ENCODE measurements at regions not wholly inside any gene's neighbourhood (a gene's known extent, or its start where the extent isn't known, plus 50 kb on each side); places are given as distances from the start of the nearest gene placed in this dataset.
"Not testable (repeated sequence)": the region's sequence is repeated elsewhere in the genome, so short reads cannot be mapped to it uniquely, and the experiment has no call there.

- DNase-seq = no peak
These were observed 91.4 kb upstream of the RBMS1 start for GRCh38 chr2:160584972-160585494.

DNA sequence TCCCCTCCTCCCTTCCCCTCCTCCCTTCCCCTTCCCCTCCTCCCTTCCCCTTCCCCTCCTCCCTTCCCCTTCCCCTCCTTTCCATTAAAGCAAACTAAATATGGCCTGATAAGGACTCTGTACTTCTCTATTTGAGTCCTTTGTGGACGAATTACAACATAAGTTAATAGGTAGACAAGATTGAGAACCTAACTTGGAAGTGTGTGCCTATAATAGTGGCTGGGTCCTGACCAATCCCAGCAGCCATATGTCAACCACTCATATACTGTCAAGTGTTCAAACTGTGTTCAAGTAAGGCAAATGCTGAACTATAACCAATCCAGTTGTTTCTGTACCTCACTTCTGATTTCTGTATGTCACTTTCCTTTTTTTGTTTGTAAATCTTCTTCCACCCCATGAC, 97.1 kb upstream of the RBMS1 start:
- DNase-seq = no peak

GRCh38 chr2:160592401-160592800, 98.8 kb upstream of the RBMS1 start:
- no peak for DNase-seq

DNA sequence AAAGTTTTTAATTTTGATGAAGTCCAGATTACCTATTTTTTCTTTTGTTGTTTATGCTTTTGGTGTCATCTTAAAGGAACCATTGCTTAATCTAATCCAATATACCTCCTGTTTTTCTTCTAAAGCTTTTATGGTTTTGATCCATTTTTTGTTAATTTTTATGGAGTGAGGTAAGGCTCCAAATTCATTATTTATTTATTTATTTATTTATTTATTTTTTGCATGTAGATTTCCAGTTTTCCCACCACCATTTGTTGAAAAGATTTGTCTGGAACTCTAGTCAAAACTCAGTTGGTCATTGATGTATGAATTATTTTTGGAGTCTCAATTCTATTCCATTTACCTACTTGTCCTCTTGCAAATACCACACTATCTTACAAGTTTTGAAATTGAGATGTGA, 99.4 kb upstream of the RBMS1 start:
- no peak for DNase-seq

DNA sequence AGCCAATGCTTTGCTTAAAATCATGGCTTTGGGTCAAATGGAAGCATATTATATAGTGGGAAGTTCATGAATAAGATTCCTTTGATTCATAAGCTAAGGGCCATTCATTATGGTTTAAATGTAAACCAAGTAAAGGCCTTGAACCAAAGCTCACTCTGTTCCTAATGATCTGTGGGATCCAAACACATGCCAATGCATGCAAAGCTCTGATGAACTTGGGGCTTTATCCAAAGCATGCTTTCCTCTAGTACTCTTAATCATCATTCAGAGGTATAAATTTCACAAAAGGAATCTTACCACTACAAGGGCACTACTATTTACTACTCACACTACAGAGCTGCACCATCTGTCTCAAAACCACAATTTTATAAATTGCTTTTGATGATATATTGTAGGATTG, 102.8 kb upstream of the RBMS1 start:
- no peak for DNase-seq

DNA sequence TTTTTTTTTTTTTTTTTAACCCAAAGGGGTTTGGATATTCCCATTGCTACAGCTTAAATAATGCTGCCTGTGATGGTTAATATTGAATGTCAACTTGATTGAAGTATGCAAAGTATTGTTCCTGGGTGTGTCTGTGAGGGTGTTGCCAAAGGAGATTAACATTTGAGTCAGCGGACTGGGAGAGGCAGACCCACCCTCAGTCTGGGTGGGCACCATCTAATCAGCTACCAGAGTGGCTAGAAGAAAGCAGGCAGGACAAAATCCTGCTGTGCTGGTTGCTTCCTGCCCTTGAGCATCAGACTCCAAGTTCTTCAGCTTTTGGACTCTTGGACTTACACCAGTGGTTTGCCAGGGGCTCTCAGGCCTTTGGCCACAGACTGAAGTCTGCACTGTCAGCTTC, 106.8 kb upstream of the RBMS1 start:
- DNase-seq = not testable (repeated sequence)

GRCh38 chr2:160602073-160602472, 108.5 kb upstream of the RBMS1 start:
- DNase-seq = no peak

GRCh38 chr2:160603771-160604510, 110.3 kb upstream of the RBMS1 start:
- no peak for DNase-seq

- DNase-seq = no peak
These were observed 112.7 kb upstream of the RBMS1 start for GRCh38 chr2:160606341-160606740.

GRCh38 chr2:160608599-160608998, 115.0 kb upstream of the RBMS1 start:
- no peak for DNase-seq

GRCh38 chr2:160609346-160609745, 115.7 kb upstream of the RBMS1 start:
- DNase-seq = no peak

DNA sequence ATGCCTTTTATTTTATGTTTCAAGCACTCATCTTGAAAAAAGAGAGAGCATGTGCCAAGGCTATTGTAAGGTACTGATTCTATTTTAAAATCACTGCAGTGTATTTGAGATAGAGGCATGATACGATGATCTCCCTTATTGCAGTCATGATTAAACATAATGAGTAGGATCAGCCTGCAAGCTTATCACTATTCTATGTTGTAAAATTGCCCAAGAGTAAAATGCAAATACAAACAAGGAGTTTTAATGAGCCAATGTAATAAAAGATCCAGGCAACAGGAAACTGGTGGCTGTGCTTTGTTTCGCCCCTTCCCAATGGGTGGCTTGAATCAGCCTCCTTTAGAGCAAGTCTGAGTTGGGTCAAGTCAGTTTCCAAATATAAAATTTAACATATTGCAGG, 116.4 kb upstream of the RBMS1 start:
- no peak for DNase-seq

- no peak for DNase-seq
These were observed 118.8 kb upstream of the RBMS1 start for GRCh38 chr2:160612266-160612856.

- no peak for DNase-seq
These were observed 120.0 kb upstream of the RBMS1 start for GRCh38 chr2:160613466-160614153.

DNA sequence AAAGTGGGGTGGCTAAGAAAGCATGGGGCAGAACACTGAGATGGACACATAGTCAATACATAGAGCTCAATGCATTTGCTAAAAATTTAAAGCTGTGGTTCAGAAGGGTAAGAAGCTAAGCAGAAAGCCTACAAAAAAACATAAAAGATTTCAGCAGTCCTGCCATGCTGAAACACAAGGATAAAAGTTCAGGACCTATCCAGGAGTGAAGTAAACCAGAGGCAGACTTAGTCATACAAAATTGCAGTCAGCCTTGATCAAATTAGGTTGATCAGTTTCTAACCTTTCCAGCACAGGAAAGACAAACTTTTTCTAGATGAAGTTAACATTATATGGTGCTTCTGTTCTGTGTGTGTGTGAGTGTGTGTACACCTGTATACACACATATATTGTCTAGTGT, 120.8 kb upstream of the RBMS1 start:
- no peak for DNase-seq

DNA sequence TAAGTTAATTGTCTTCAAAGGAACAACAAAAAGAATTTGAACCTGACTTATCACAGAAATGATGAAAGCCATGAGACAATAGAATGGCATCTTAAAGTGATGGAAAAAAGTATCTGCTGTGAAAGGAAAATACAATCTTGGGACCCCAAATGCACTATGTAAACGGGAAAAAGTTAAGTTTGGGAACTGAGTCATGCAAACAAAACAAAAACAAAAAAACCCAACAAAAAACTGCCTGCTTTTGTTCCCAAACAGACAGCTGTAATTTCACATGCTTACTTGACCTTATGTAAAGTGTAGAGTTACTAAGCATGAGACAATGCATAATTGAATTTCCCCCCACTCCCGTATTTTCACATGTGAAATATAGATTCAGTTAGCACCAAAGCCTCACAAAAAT, 122.1 kb upstream of the RBMS1 start:
- no peak for DNase-seq

GRCh38 chr2:160616149-160616548, 122.5 kb upstream of the RBMS1 start:
- no peak for DNase-seq

GRCh38 chr2:160621748-160622147, 128.1 kb upstream of the RBMS1 start:
- DNase-seq = no peak

GRCh38 chr2:160628020-160628637, 134.5 kb upstream of the RBMS1 start:
- DNase-seq = not testable (repeated sequence)

DNA sequence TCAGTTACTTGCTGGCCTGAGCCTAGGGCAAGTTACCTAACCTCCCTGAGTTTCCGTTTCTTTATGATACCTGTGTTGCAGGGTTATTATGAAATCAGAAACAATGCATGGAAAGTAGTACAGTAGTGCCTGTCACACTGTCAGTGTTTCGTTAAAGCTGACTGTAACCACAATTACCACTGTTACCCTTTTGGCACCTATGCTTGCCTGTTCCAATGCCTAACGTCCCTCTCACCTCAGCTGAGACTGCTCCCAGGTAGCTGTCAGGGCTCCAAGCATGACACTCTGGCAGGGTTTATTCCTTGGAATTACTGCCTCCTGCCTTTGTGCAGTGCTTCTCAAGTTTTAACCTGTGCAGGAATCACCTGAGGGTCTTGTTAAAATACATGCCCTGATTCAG, 135.2 kb upstream of the RBMS1 start:
- DNase-seq = no peak

DNA sequence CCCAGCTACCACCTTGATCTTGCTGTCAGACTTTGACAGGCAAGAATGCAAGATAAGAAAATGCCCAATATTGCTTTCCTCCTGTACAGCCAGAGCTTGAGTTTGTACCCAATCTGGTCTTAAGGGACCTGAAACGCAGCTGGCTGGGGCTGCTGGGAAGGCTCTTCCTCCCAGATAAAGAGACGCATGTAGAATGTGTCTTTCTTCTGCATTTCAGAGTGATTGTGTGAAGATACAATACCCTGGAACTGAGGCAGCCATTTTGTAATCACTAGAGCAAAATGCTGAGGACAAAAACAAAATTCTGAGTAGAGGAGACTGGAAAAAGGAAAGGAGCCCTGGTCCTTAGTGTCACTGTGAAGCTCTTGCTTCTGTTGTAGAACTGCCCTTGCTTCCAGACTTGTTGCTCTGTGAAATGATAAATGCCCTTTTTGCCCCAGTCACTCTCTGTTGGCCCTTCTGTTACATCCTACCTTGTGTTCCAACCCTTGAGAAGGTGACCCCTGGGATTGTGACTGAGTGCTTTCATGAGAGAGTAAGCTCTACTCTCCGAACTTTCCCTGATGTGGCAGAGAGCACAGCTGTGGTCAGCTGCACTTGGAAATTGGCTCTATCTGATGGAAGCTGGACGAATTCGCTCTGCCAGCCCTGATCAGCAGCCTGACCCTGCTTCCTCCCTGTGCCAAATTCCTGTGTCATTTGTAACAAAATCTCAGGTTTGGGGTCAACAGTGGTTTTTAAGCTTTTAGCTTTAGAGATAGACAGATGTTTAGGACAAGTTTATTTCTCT, 137.4 kb upstream of the RBMS1 start:
- no peak for DNase-seq

GRCh38 chr2:160632084-160632975, 138.7 kb upstream of the RBMS1 start:
- no peak for DNase-seq

Data from stimulated activated CD4-positive, alpha-beta T cell treated with anti-CD3 and anti-CD28 coated beads, Interleukin-2, amount 100 ng/mL, for 24 hours (primary cell).